ENCODE measurements at regions not wholly inside any gene's neighbourhood (a gene's known extent, or its start where the extent isn't known, plus 50 kb on each side); places are given as distances from the start of the nearest gene placed in this dataset.

GRCh38 chr14:82830596-82830995 is 1296.9 kb upstream of the SEL1L start:
- no peak for DNase-seq (ENCODE audit: low spot score)

- no peak for DNase-seq (ENCODE audit: low spot score)
Observed at GRCh38 chr14:82836256-82836950, 1302.8 kb upstream of the SEL1L start.

GRCh38 chr14:82837611-82838140 is 1304.0 kb upstream of the SEL1L start:
- no peak for DNase-seq (ENCODE audit: low spot score)

- DNase-seq (ENCODE audit: low spot score) = no peak
Observed at GRCh38 chr14:82850576-82850975, 1316.9 kb upstream of the SEL1L start.

GRCh38 chr14:82854131-82854530 is 1320.5 kb upstream of the SEL1L start:
- no peak for DNase-seq (ENCODE audit: low spot score)

GRCh38 chr14:82854901-82855300 is 1321.2 kb upstream of the SEL1L start:
- no peak for DNase-seq (ENCODE audit: low spot score)

- DNase-seq (ENCODE audit: low spot score) = peak; percentile 5
Observed at GRCh38 chr14:82855912-82856391, 1322.3 kb upstream of the SEL1L start.

- no peak for DNase-seq (ENCODE audit: low spot score)
Observed at GRCh38 chr14:82861313-82861712, 1327.7 kb upstream of the SEL1L start.

- DNase-seq (ENCODE audit: low spot score) = no peak
Observed at GRCh38 chr14:82872494-82872893, 1338.8 kb upstream of the SEL1L start.

- DNase-seq (ENCODE audit: low spot score) = no peak
Observed at GRCh38 chr14:82878951-82879350, 1345.3 kb upstream of the SEL1L start.

- no peak for DNase-seq (ENCODE audit: low spot score)
Observed at GRCh38 chr14:82879949-82880535, 1346.4 kb upstream of the SEL1L start.

GRCh38 chr14:82886670-82887069 is 1353.0 kb upstream of the SEL1L start:
- no peak for DNase-seq (ENCODE audit: low spot score)

- no peak for DNase-seq (ENCODE audit: low spot score)
Observed at GRCh38 chr14:82889701-82890100, 1356.0 kb upstream of the SEL1L start.

GRCh38 chr14:82896476-82896875 is 1362.8 kb upstream of the SEL1L start:
- no peak for DNase-seq (ENCODE audit: low spot score)

GRCh38 chr14:82897469-82898308 is 1364.0 kb upstream of the SEL1L start:
- no peak for DNase-seq (ENCODE audit: low spot score)

GRCh38 chr14:82905762-82906161 is 1372.1 kb upstream of the SEL1L start:
- no peak for DNase-seq (ENCODE audit: low spot score)

GRCh38 chr14:82911930-82912329 is 1378.3 kb upstream of the SEL1L start:
- no peak for DNase-seq (ENCODE audit: low spot score)

GRCh38 chr14:82913396-82913795 is 1379.7 kb upstream of the SEL1L start:
- DNase-seq (ENCODE audit: low spot score) = no peak

GRCh38 chr14:82915381-82915780 is 1381.7 kb upstream of the SEL1L start:
- DNase-seq (ENCODE audit: low spot score) = no peak

- DNase-seq (ENCODE audit: low spot score) = no peak
Observed at GRCh38 chr14:82935691-82936090, 1402.0 kb upstream of the SEL1L start.

GRCh38 chr14:82951171-82951570 is 1417.5 kb upstream of the SEL1L start:
- DNase-seq (ENCODE audit: low spot score) = no peak

GRCh38 chr14:82963756-82964155 is 1430.1 kb upstream of the SEL1L start:
- no peak for DNase-seq (ENCODE audit: low spot score)
